AG20443 (cell line): ENCODE measurements at regions not wholly inside any gene's neighbourhood (a gene's known extent, or its start where the extent isn't known, plus 50 kb on each side); places are given as distances from the start of the nearest gene placed in this dataset.

Source experiments
- DNase-seq: peaks from one replicate; pipeline ENCODE4 v3.0.0; 2012; ENCODE audit warnings: low spot score, mixed read lengths

GRCh38 chr12:12016284-12017100, 54.2 kb upstream of the BCL2L14 start:
- DNase-seq: no peak

- no peak for DNase-seq
These were observed 53.6 kb upstream of the BCL2L14 start for GRCh38 chr12:12017135-12017581.

GRCh38 chr12:12017798-12018197, 52.9 kb upstream of the BCL2L14 start:
- DNase-seq: no peak

GRCh38 chr12:12018454-12018853, 52.3 kb upstream of the BCL2L14 start:
- DNase-seq: no peak

GRCh38 chr12:12019881-12020280, 50.9 kb upstream of the BCL2L14 start:
- no peak for DNase-seq

GRCh38 chr12:12020762-12021161, 50.0 kb upstream of the BCL2L14 start:
- DNase-seq: no peak
